Fibroblast of the conjunctiva (primary cell): ENCODE measurements at regions not wholly inside any gene's neighbourhood (a gene's known extent, or its start where the extent isn't known, plus 50 kb on each side); places are given as distances from the start of the nearest gene placed in this dataset.
"Not testable (repeated sequence)": the region's sequence is repeated elsewhere in the genome, so short reads cannot be mapped to it uniquely, and the experiment has no call there.

ENCODE experiments used
- DNase-seq: peaks from one replicate; pipeline ENCODE4 v3.0.0-alpha.2; 2010; ENCODE audit warnings: low read depth

GRCh38 chr12:124476011-124476400 is 91.4 kb downstream of the NCOR2 start:
- no peak for DNase-seq

GRCh38 chr12:124475295-124476010 is 92.0 kb downstream of the NCOR2 start:
- no peak for DNase-seq

- no peak for DNase-seq
Observed at GRCh38 chr12:124474709-124475108, 92.7 kb downstream of the NCOR2 start.

GRCh38 chr12:124472690-124473279 is 94.6 kb downstream of the NCOR2 start:
- no peak for DNase-seq

GRCh38 chr12:124471828-124472227 is 95.6 kb downstream of the NCOR2 start:
- no peak for DNase-seq

GRCh38 chr12:124470806-124471205 is 96.6 kb downstream of the NCOR2 start:
- DNase-seq, result no peak

- no peak for DNase-seq
Observed at GRCh38 chr12:124470139-124470538, 97.3 kb downstream of the NCOR2 start.

GRCh38 chr12:124469193-124469888 is 98.1 kb downstream of the NCOR2 start:
- DNase-seq, result no peak

- DNase-seq, result not testable (repeated sequence)
Observed at GRCh38 chr12:124467549-124467948, 99.9 kb downstream of the NCOR2 start.

- no peak for DNase-seq
Observed at GRCh38 chr12:124466216-124467128, 100.9 kb downstream of the NCOR2 start.

GRCh38 chr12:124465473-124465872 is 101.9 kb downstream of the NCOR2 start:
- DNase-seq, result no peak

- DNase-seq, result no peak
Observed at GRCh38 chr12:124464830-124465229, 102.6 kb downstream of the NCOR2 start.

GRCh38 chr12:124464062-124464461 is 103.3 kb downstream of the NCOR2 start:
- no peak for DNase-seq

- DNase-seq, result no peak
Observed at GRCh38 chr12:124463341-124463921, 104.0 kb downstream of the NCOR2 start.

- no peak for DNase-seq
Observed at GRCh38 chr12:124462750-124463149, 104.7 kb downstream of the NCOR2 start.

- no peak for DNase-seq
Observed at GRCh38 chr12:124461851-124462623, 105.4 kb downstream of the NCOR2 start.

- no peak for DNase-seq
Observed at GRCh38 chr12:124461241-124461673, 106.2 kb downstream of the NCOR2 start.

GRCh38 chr12:124460771-124461170 is 106.6 kb downstream of the NCOR2 start:
- DNase-seq, result no peak

GRCh38 chr12:124459852-124460645 is 107.4 kb downstream of the NCOR2 start:
- DNase-seq, result no peak
